LHCN-M2 (cell line): ENCODE measurements at regions not wholly inside any gene's neighbourhood (a gene's known extent, or its start where the extent isn't known, plus 50 kb on each side); places are given as distances from the start of the nearest gene placed in this dataset.

Experiments
- DNase-seq: peaks from one replicate; pipeline ENCODE4 v3.0.0-alpha.2; 2012; ENCODE audit warnings: low read depth

DNA sequence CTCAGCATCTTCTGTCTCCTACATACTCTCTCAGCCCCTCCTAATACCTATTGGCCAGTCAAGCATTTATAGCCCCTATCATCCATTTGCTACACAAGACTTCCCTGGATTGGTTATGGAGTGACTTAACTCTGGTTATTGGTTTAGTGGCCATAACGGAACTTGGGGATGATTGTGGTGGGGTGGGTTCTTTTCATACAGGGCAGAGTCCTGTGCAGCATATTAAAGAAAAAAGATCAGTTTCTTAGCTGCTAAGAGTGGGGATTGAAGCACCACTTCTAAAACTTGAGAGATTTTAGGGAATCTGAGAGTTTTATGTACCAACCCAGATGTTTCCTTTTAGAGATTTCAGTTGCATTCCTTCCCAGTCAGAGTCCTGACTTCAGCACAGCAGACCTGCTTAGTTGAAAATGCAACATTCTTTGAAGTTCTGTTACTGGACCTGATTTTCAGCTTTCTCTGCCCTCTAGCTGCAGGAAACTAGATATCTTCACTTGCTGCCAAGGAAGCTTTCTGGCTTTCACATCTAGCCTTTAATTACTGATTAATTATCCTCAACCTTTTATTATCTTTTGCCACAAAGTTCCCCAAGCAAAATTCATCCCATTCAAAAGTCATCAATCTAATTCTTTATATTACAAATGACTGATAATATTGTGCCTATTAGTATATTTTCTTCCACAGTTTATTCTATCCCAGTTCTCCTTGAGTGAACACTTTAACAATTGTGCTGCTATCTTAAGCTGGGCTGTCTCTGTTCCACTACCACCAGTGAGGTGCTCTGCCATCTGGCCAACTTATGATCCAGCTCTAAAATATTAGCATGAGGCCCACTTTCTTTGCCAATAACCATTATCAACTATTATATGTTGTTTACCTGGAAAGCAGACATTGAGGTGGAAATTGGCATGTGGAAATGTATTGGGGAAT is 906.0 kb upstream of the ALCAM start:
- DNase-seq = peak; percentile 48

DNA sequence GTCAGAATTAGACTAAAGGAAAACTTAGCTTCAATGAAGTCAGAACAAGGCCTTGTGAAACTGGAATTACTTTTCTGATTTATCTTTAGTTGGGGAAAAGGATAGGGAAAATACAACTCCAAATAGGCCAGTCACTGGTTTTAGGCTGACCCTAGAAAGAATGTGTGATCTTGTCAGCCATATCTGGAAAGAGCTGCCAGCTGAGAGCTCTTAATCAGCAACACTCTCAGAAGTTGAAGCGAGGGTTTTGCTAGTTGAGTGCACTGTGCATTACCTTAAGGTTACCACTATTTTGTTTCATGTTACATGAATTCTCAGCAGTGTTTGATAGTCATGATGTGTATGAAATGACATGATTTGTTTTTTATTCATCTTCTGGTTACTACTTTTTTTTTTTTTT is 905.3 kb upstream of the ALCAM start:
- DNase-seq = no peak

DNA sequence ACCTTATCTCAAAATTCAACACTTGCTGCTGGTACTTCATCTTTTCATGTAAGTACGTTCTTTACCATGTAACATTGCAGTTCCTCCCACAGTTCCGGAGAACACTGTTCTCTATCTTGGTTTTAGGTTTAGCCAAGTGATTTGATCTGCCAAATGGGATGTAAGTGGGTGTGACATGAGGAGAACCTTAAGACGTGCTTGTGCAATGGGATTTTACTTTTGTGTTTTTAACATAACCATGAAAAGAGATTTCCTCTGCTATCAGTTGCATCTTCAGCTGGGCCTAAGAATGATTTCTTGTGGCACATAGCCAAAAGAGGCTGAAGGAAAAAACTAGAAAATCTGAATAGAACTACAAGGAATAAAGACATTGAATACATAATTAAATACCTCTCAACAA is 894.5 kb upstream of the ALCAM start:
- no peak for DNase-seq

DNA sequence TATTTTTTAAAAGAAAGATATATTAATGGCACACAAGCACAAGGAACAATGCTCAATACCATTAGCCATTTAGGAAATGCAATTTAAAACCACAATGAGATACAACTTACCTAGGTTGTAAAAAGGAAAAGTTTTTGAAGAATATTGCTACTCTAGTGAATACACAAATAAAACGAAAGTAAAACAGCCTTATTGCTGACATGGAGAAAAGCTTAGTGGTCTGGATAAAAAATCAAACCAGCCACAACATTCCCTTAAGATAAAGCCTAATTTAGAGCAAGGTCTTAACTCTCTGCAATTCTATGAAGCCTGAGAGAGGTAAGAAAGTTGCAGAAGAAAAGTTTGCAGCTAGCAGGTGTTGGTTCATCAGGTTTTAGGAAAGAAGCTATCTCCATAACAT is 892.7 kb upstream of the ALCAM start:
- DNase-seq = no peak

DNA sequence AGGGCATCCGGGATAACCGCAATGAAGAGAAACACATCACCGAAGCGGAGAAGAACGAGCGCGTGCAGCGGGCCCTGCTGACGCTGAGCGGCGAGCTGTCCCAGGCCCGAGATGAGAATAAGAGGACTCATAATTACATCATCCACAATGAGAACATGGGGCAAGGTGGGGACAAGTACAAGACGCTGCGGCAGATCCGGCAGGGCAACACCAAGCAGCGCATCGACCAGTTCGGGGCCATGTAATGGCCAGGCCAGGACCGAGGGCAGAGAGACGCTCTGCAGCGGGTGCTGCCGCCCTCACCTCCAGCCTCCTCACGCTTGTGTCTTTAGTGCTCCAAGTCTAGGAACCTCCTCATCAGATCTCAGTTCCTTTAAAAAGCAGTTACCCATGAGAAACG is 863.7 kb upstream of the ALCAM start:
- no peak for DNase-seq

DNA sequence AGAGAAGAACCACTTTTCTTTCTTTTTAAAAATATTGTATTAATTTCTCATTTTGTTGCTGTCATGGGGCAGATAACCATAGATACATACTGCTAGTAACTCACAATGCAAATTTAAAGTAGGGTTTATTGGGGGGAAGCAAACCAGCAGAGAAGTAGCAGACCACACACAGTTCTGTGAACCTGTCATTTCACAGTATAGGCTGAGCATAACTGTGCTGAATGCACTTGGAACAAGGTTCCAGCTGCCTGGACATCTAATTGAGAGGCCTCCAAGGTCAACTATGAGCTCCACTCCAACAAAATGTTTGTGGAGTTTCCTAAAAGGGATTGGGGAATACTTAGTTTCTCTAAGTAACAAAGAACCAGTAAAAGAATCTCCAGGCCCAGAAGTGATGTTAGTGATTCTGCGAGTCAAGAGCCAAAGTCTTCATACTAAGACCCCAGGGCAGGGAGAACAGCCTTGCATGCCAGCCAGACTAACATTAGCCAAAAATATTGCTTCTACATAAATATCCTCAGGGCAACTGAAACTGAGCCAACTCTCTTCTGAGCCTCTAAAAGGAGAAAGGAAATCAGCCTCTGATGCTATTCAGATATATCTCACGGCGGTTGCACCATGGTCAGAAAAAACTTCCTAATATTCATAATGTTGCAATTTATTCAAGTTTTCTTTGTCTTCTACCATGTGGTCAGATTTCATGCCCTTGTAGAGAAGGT is 856.4 kb upstream of the ALCAM start:
- no peak for DNase-seq

DNA sequence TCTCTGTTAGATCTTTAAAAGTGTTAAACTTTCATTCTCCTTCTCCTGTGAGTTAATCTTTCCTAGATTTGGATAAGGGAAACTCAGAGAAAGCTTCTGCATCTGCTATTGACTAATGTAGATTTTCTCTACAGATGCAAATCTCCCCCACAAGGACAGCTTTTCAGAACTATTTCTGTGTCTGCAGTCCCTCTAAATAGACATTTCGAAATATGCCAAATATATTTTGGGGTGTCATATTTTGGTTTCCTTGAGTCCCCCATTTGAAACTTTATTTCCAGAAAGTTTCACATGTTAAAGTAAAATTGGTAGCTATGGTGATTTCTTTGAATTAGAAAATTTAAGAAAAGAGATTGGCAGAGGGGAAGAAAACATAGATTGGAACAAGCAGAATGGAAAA is 852.3 kb upstream of the ALCAM start:
- no peak for DNase-seq

DNA sequence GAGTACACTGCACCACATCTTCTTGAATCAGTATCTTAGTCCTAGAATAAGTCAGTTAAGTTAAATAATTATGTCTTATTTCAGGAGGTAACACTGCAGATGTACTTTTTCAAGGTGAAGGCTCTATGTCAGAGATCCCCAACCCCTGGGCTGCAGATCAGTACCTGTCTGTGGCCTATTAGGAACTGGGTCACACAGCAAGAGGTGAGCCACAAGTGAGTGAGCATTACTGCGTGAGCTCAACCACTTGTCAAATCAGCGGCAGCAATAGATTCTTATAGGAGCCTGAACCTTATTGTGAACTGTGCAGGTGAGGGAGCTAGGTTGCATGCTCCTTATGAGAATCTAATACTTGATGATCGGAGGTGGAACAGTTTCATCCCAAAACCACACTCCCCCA is 851.9 kb upstream of the ALCAM start:
- no peak for DNase-seq

DNA sequence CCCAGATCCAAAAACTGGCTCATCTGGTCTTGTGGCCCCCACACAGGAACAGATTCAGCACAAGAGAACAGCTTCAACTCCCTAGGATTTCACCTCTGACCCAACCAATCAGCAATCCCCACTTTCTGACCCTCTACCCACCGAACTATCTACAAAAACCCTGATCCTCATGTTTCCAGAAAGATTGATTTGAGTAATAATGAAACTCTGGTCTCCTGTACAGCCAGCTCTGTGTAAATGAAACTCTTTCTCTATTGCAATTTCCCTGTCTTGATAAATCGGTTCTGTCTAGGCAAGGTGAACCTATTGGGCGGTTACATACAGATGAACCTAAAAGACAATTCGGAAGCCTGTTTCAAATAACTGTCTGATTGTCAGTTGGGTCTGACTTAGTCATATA is 847.6 kb upstream of the ALCAM start:
- DNase-seq = no peak

DNA sequence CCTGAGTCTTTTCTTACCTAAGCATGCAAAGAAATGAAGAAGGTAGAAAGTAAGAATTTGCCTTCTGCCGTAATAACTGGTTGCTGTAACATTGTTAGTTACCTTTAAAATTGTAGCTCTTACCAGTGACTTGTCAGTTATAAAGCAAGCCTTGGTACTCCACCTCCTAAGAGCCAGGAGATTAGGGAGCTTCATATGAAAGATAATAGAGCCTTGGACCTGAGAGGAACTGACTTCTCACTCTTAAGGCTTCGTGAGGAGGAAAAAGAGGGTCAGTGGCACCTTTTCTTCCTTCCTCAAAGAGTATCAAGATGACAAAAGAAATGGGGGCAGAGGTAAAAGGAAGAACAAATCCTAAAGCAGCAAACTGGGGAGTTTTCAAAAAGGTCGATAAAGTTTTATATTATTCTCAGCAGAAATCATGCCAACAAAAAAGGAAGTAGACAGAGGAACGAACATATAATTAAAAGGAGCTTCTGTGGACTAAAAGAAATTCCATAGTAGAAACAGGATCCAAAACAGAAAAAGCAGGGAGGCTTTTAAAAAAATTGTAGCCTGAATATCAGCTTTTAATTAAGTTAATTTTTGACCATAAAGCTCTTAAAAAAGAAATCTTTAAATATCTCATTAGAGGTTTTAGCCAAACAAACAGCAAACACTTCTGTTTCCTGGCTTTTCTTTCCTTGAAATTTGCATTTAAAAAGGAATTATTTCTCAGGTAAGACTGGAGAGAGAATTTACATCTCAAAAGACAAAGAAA is 847.1 kb upstream of the ALCAM start:
- no peak for DNase-seq

DNA sequence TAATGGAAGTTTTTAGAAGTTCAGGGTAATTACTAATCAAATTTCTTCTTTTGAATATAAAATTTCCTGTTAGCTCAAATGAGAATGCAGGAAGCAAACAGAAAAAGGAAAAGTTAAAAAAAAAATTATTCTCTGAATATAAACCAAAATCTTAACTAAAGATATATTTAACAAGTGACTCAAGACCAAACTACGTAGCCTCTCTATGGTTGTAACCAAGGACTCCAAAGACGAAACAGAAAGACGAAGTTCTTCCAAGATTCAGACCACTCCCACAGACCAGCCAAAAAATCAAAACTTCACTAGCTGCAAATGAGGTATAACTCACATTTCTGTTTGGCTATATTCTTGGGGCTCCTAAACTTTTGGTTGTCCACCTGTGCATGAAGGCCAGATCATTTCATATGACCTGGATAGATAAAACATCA is 846.5 kb upstream of the ALCAM start:
- no peak for DNase-seq

DNA sequence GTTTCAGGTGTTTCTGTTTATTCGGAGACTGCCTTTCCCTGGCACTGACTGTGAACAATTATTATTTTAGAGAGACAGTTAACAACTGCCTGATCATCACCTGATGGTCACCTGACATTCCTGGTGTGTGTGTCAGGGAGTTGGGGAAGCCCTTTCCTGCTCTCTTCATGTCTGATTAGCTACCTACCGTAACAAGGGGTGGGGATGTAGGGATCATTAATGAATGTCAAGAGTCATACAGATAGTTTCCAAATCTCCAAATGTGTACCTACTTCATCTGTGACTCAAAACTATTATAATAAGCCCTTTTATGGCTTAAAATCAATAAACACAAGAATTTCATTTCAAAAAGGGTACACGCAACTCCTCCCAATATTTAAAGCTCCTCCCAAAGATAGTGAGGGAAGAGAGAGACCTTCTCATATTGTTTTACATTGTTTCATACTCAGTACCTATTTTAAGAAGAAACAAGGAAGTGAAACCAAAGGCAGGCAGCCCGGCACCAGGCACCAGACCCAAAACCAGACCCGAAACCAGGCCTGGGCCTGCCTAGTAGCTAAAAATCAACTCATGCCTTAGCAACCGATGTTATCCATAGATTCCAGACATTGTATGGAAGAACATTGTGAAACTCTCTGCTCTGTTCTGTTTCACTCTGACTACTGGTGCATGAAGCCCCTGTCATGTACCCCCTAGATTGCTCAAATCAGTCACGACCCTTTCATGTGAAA is 844.9 kb upstream of the ALCAM start:
- DNase-seq = no peak

DNA sequence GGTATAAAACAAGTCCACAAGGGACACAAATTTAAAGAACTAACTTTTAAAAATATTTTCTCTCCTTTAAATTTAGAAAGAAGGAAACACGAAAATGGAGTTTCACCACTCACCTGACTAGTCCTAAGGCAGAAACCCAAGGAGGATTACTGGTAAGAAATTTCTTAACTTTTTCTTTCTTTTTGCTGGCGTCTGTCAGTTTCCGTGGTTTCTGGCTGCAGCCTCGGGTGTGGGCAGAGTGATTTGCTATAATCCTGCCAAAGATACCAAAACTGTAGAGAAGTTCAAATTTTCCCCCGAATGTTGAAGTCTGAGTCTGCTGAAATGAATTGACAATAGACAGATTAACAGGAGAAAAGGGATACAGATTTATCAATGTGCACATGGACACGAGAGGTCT is 843.6 kb upstream of the ALCAM start:
- DNase-seq = no peak

DNA sequence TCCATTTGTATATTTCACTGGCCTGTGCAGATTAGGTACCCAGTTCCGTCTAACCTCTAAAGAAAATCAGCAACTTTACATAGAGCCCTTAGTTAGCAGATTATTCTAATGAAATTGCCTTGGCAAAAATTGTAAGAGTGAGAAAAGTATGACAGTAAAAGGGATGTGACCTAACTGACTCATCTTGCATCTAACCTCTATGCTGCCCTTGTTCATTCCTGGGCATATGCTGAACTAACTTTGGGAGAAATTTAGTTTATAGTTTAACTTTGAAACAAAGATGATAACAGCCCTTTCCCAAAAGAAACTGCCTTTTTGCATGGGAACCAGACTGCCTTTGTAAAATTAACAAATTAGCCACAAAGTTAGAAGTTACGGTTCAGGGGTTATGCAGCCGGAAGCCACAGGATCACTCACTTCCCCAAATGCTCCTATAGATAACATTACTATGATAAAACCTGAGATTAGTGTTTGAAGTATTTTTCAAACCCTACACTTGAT is 839.8 kb upstream of the ALCAM start:
- no peak for DNase-seq

DNA sequence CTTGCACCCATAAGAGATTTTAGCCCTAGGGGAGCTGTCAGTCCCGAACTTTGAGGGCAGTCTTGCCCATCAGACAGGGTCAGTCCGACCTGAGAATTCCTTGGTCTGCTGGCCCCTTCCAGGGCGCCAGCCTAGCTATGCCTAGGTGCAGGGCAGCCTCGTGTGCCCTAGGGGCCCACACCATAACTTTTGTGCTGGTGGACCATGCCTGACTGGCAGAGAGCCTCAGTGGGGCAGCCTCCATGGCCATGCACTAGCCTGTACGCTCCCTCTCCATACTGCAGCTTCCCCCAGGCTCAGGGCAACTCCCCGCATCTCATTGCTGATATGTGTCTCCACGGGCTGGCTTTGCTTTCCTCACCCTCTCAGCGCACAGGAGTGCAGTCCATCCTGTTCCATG is 835.8 kb upstream of the ALCAM start:
- DNase-seq = no peak

DNA sequence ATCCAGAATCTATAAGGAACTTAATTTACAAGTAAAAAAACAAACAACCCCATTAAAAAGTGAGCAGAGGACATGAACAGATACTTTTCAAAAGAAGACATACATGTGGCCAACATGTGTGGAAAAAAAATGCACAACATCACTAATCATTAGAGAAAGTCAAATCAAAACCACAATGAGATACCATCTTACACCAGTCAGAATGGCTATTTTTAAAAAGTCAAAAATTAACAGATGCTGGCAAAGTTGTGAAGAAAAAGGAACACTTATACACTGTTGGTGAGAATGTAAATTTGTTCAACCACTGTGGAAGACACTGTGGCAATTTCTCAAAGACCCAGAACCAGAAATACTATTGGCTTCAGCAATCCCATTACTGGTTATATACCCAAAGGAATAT is 830.0 kb upstream of the ALCAM start:
- DNase-seq = no peak

DNA sequence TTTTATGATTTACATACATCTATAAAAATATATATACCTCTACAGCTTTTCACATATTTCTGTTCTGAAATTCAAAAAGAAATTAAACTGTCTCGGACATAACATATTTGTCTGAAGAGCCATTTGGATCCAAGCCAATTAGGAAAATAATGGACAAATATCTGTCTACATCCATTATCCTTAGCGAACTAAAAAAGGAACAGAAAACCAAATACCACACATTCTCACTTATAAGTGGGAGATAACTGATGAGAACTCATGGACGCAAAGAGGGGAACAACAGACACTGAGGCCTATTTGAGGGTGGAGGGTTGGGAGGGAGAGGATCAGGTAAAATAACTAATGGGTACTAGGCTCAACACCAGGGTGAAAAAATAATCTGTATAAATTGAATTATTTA is 829.4 kb upstream of the ALCAM start:
- no peak for DNase-seq

DNA sequence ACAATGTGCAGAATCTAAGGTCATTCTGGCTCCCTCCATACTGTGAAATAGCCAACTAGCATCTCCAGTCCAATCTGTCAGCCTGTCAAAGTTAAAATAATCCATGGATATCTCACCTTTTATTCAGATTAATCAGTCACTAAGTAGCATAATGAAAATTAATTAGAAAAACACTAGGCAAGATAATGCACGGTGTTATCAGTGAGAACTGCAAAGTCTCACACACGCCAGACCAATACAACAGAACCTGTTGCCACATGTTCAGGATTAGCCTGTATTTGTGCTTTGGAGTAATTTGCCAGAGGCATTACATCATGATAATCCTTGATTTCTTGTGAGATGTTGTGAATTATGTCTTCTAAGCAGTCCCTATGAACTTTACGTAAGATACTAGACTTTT is 820.4 kb upstream of the ALCAM start:
- no peak for DNase-seq

DNA sequence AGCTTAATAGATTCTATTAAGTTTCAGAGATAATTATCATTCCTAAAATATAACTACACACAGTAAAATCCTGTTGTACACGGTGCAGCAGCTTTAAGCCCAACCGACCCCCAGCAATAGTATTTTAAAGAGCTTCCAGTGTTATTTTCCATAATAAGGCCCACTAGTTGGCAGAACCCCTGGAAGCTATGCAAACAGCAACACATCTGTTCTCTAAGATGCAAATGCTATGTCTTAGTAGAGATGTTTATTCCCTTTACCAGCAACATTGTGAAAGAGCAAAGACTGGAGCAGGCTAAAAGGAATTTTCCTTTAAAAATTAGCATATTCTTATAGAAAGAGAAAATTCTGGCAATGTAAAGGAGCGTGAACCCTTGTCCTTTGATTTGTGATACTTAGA is 819.7 kb upstream of the ALCAM start:
- DNase-seq = no peak

DNA sequence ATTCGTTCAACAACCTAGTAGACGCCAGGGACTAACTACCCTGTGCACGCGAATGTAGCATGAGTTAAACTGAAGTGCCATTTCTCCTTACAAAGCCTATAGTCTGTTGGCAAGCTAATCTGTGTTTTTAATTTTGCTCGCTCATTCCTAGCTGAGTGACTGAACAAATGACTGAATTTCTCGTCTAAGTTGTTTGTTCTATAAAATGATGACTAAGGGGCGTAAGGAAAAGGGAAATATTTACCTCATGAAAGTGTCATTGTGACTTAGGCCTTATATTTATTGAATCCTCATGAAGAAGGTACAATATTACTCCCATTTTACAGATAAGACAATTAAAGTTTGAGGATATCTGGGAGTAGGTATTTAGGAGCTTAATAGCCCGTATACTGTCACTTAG is 818.3 kb upstream of the ALCAM start:
- no peak for DNase-seq

DNA sequence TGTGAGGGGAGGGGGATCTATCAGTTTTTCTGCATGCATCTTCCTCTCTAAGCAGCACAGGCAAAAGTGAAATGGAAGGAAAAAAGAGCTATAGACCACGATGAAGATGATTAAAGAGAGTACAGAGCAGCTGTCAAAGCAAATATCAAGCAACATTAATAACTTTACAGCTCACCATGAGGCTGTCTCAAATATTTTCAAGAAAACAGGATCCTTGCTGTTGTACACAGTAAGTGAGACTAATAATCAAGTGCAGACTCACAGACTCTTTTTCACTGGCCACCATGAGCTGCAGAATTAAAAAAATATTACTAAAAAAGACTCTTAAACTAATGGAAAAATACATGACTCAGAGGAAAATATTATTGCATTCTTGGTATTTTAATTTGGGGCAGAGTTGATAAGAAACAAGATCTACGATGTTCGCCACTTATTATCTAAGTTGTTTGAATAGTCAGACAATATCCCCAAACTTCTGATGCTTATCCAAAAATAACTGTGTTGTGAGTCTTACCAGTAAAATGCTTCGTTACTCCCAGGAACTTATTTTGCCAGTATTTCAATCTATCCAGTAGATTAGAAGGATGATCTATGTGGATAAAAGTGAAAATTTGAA is 817.5 kb upstream of the ALCAM start:
- no peak for DNase-seq
